Sigmoid colon (tissue), 4 donors: ENCODE measurements at regions not wholly inside any gene's neighbourhood (a gene's known extent, or its start where the extent isn't known, plus 50 kb on each side); places are given as distances from the start of the nearest gene placed in this dataset.

Experiments
- CTCF ChIP-seq, 4 experiments: fragments of 450-650 bp in 3 of 4; fragments of 200-600 bp in 1 of 4; IDR thresholded peaks; one replicate each; pipeline ENCODE4 v1.5.1; 2016 to 2019; ENCODE audit warnings: antibody characterized with exemption in 4 of 4, mild to moderate bottlenecking in 3 of 4, moderate library complexity in 2 of 4
- EP300 ChIP-seq, 4 donors: sonication (generic); formaldehyde crosslinking; IDR thresholded peaks; one replicate each; pipeline ENCODE4 v1.6.1; 2017; ENCODE audit warnings: antibody characterized with exemption in 4 of 4
- POLR2A ChIP-seq, 2 donors: fragments of 450-650 bp; IDR thresholded peaks; one replicate each; pipeline ENCODE4 v1.6.1; 2016; ENCODE audit warnings: antibody characterized with exemption in 2 of 2, mild to moderate bottlenecking in 2 of 2, moderate library complexity in 2 of 2

GRCh38 chr13:99809496-99809895 is 162.1 kb downstream of the ZIC5 start:
- TF ChIP-seq CTCF (IDR thresholded peaks at IDR 0.05), result no peak
- no peak for TF ChIP-seq POLR2A (IDR thresholded peaks at IDR 0.05)
- no peak for TF ChIP-seq EP300 (IDR thresholded peaks at IDR 0.05)
